DOHH2 (cell line): ENCODE measurements at regions not wholly inside any gene's neighbourhood (a gene's known extent, or its start where the extent isn't known, plus 50 kb on each side); places are given as distances from the start of the nearest gene placed in this dataset.

ENCODE experiments used
- EZH2phosphoT487 ChIP-seq: fragments of 200-600 bp; sonication (generic); IDR thresholded peaks from 2 replicates; pipeline ENCODE4 v1.6.1; 2017; ENCODE audit warnings: borderline replicate concordance, mild to moderate bottlenecking, antibody characterized with exemption, low read length, moderate library complexity, mixed read lengths
- TF ChIP-seq, protein P1 (sequence below): fragments of 200-600 bp; sonication (generic); IDR thresholded peaks from one replicate; pipeline ENCODE4 v1.5.1; 2014; ENCODE audit warnings: antibody characterized with exemption, mild to moderate bottlenecking, low read depth, low read length; ENCODE audit not compliant: poor library complexity, severe bottlenecking

DNA sequence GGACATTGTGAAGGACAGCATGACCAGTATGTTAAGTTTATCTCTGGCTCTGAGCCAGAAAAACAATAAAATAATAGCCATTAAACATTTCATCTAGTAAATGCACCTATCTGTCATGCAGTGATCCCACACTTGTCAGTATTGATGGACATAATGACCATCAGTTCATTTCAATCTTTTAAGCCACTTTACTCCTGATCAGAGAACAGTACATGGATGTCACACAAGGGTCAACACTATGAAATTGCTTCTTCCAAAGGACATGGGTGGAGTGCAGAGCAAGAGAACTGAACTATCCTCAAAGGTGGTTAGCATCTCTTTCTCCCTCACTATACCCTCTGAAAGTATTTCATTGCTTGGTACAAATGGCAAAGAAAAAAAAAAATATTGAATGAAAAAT lies 816.0 kb upstream of the GYPC start:
- TF ChIP-seq, protein P1, sequence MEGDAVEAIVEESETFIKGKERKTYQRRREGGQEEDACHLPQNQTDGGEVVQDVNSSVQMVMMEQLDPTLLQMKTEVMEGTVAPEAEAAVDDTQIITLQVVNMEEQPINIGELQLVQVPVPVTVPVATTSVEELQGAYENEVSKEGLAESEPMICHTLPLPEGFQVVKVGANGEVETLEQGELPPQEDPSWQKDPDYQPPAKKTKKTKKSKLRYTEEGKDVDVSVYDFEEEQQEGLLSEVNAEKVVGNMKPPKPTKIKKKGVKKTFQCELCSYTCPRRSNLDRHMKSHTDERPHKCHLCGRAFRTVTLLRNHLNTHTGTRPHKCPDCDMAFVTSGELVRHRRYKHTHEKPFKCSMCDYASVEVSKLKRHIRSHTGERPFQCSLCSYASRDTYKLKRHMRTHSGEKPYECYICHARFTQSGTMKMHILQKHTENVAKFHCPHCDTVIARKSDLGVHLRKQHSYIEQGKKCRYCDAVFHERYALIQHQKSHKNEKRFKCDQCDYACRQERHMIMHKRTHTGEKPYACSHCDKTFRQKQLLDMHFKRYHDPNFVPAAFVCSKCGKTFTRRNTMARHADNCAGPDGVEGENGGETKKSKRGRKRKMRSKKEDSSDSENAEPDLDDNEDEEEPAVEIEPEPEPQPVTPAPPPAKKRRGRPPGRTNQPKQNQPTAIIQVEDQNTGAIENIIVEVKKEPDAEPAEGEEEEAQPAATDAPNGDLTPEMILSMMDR = no peak
- no peak for TF ChIP-seq EZH2phosphoT487
